HCT116 (cell line): ENCODE measurements at regions not wholly inside any gene's neighbourhood (a gene's known extent, or its start where the extent isn't known, plus 50 kb on each side); places are given as distances from the start of the nearest gene placed in this dataset.

Experiments
- ATAC-seq: fragments of 200-7000 bp; cut with Tn5 transposase; 2 replicates; pipeline ENCODE4 v1.9.1; 2020; ENCODE audit warnings: mild to moderate bottlenecking, moderate library complexity
- BruUV-seq: library from RNA; stranded (reverse); fragments of 400-500 nt; replicated peaks from 2 replicates; lab custom pipeline; 2021; lab: Mats Ljungman, UMichigan
- CTCF ChIA-PET: fragments of 300-600 bp; sonication (Branson Sonifier 250); formaldehyde crosslinking; loops from one replicate; lab custom pipeline; 2021; ENCODE audit warnings: antibody characterized with exemption; lab: Charles Lee
- POLR2A ChIA-PET: fragments of 300-600, 350-600 bp; sonication (Branson Sonifier 250); formaldehyde crosslinking; loops from one replicate; lab custom pipeline; 2021; ENCODE audit warnings: antibody characterized with exemption; lab: Charles Lee
- RAD21 ChIA-PET, 2 experiments: fragments of 300-600 bp; sonication (Branson Sonifier 250); formaldehyde crosslinking; loops; one replicate each; lab custom pipeline; 2023; ENCODE audit warnings: low total read pairs in 2 of 2; ENCODE audit not compliant: uncharacterized antibody in 2 of 2, unreplicated experiment in 2 of 2, low non-redundant PET in 1 of 2; lab: Charles Lee
- DNase-seq: peaks from one replicate; pipeline ENCODE4 v3.0.0-alpha.2; 2010; ENCODE audit warnings: low read depth, low spot score
- H2AFZ ChIP-seq: fragments of 200-600 bp; shearing (Covaris generic), sonication (generic); 2 replicates; pipeline ENCODE4 v1.6.1; 2017; ENCODE audit warnings: low read depth, mixed run types, mixed read lengths, antibody characterized with exemption, low read length; ENCODE audit not compliant: poor library complexity, severe bottlenecking
- H3K27ac ChIP-seq: 2 replicates; pipeline ENCODE4 v1.5.1; 2012; ENCODE audit warnings: low read depth, low read length
- H3K27me3 ChIP-seq: fragments of 200-600 bp; sonication (generic); 2 replicates; pipeline ENCODE4 v1.6.1; 2016; ENCODE audit warnings: mixed run types, low read length, mixed read lengths; ENCODE audit not compliant: insufficient read depth
- H3K36me3 ChIP-seq, 2 experiments: fragments of 200-500 bp in 1 of 2; fragments of 200-600 bp in 1 of 2; sonication (Bioruptor generic) in 1 of 2; sonication (generic) in 1 of 2; 2 replicates each; pipeline versions ENCODE4 v1.5.1 to v1.6.1; 2014 to 2016; ENCODE audit warnings: low read length in 2 of 2, inconsistent platforms in 1 of 2, mixed read lengths in 1 of 2, mixed run types in 1 of 2; ENCODE audit not compliant: insufficient read depth in 2 of 2, control insufficient read depth in 1 of 2
- H3K4me1 ChIP-seq, 2 experiments: fragments of 200-600 bp in 1 of 2; sonication (generic) in 1 of 2; 2 replicates each; pipeline versions ENCODE4 v1.5.1 to v1.6.1; 2012 to 2017; ENCODE audit warnings: low read length in 2 of 2, inconsistent platforms in 1 of 2, mild to moderate bottlenecking in 1 of 2, mixed read lengths in 1 of 2, mixed run types in 1 of 2, moderate library complexity in 1 of 2; ENCODE audit not compliant: insufficient read depth in 2 of 2, control insufficient read depth in 1 of 2
- H3K4me2 ChIP-seq: fragments of 200-600 bp; sonication (generic); 2 replicates; pipeline ENCODE4 v1.6.1; 2017; ENCODE audit warnings: mixed run types, low read length, mixed read lengths
- H3K4me3 ChIP-seq, 2 experiments: fragments of 200-600 bp in 1 of 2; sonication (generic) in 1 of 2; replicated peaks in 1 of 2; 2 replicates each; pipeline ENCODE4 v1.5.1; 2011 to 2016; ENCODE audit warnings: low read length in 2 of 2, control low read depth in 1 of 2, low read depth in 1 of 2, mild to moderate bottlenecking in 1 of 2, mixed read lengths in 1 of 2, mixed run types in 1 of 2
- H3K79me2 ChIP-seq: fragments of 200-600 bp; sonication (generic); 2 replicates; pipeline ENCODE4 v1.6.1; 2017; ENCODE audit warnings: mild to moderate bottlenecking, mixed run types, low read length, moderate library complexity, mixed read lengths; ENCODE audit not compliant: insufficient read depth
- H3K9ac ChIP-seq: fragments of 200-600 bp; sonication (generic); 2 replicates; pipeline ENCODE4 v1.6.1; 2016; ENCODE audit warnings: low read length, mixed read lengths
- H3K9me2 ChIP-seq: fragments of 200-600 bp; sonication (generic), shearing (Covaris generic); 2 replicates; pipeline ENCODE4 v1.6.1; 2017; ENCODE audit warnings: mixed run types, mild to moderate bottlenecking, moderate library complexity; ENCODE audit not compliant: insufficient read depth
- H3K9me3 ChIP-seq, 2 experiments: fragments of 200-500 bp in 1 of 2; fragments of 200-600 bp in 1 of 2; sonication (Bioruptor generic) in 1 of 2; sonication (generic) in 1 of 2; 2 replicates each; pipeline ENCODE4 v1.6.1; 2014 to 2017; ENCODE audit warnings: low read length in 2 of 2, mixed read lengths in 2 of 2, inconsistent platforms in 1 of 2, low read depth in 1 of 2, mild to moderate bottlenecking in 1 of 2, mixed run types in 1 of 2, moderate library complexity in 1 of 2; ENCODE audit not compliant: control insufficient read depth in 1 of 2, insufficient read depth in 1 of 2
- H4K20me1 ChIP-seq: fragments of 200-600 bp; sonication (generic), shearing (Covaris generic); 2 replicates; pipeline ENCODE4 v1.6.1; 2017; ENCODE audit warnings: mixed run types, mild to moderate bottlenecking, moderate library complexity; ENCODE audit not compliant: insufficient read depth
- ATF3 ChIP-seq: IDR thresholded peaks from 2 replicates; pipeline ENCODE4 v1.6.1; 2012
- CBX3 ChIP-seq: IDR thresholded peaks from 2 replicates; pipeline ENCODE4 v1.6.1; 2012; ENCODE audit warnings: low read depth
- CEBPB ChIP-seq: IDR thresholded peaks from 2 replicates; pipeline ENCODE4 v1.6.1; 2012; ENCODE audit warnings: low read depth
- EGR1 ChIP-seq: IDR thresholded peaks from 2 replicates; pipeline ENCODE4 v1.6.1; 2012; ENCODE audit warnings: low read depth
- EZH2 ChIP-seq: fragments of 200-600 bp; sonication (generic); IDR thresholded peaks from 2 replicates; pipeline ENCODE4 v1.6.1; 2017; ENCODE audit warnings: antibody characterized with exemption, mixed run types
- EZH2phosphoT487 ChIP-seq: fragments of 200-600 bp; IDR thresholded peaks from 2 replicates; pipeline ENCODE4 v1.6.1; 2018; ENCODE audit warnings: antibody characterized with exemption, borderline replicate concordance
- FOSL1 ChIP-seq: IDR thresholded peaks from 2 replicates; pipeline ENCODE4 v1.6.1; 2012; ENCODE audit warnings: low read depth
- JUND ChIP-seq: IDR thresholded peaks from 2 replicates; pipeline ENCODE4 v1.6.1; 2012
- POLR2A ChIP-seq: IDR thresholded peaks from 2 replicates; pipeline ENCODE4 v1.7.0; 2011; ENCODE audit warnings: borderline replicate concordance; ENCODE audit not compliant: insufficient read depth, insufficient read length; ENCODE audit errors: extremely low read depth
- POLR2AphosphoS5 ChIP-seq: IDR thresholded peaks from 2 replicates; pipeline ENCODE4 v1.6.1; 2011; ENCODE audit warnings: mild to moderate bottlenecking, low read depth, low read length, moderate library complexity
- RAD21 ChIP-seq: IDR thresholded peaks from 2 replicates; pipeline ENCODE4 v1.6.1; 2012; ENCODE audit warnings: low read depth, mild to moderate bottlenecking
- SIN3A ChIP-seq: IDR thresholded peaks from 2 replicates; pipeline ENCODE4 v1.6.1; 2012; ENCODE audit warnings: low read depth
- SP1 ChIP-seq: IDR thresholded peaks from 2 replicates; pipeline ENCODE4 v1.6.1; 2012; ENCODE audit warnings: low read depth
- TCF7L2 ChIP-seq: IDR thresholded peaks from 2 replicates; pipeline ENCODE4 v1.7.0; 2011; ENCODE audit warnings: borderline replicate concordance, inconsistent platforms; ENCODE audit not compliant: insufficient read depth, insufficient read length; ENCODE audit errors: extremely low read depth
- YY1 ChIP-seq: IDR thresholded peaks from 2 replicates; pipeline ENCODE4 v1.6.1; 2011; ENCODE audit warnings: low read length, low read depth, moderate library complexity, mild to moderate bottlenecking; ENCODE audit not compliant: insufficient replicate concordance; ENCODE audit errors: extremely low read depth
- ZFX ChIP-seq: fragments of 450-650 bp; IDR thresholded peaks from 2 replicates; pipeline ENCODE4 v1.6.1; 2017
- ZNF274 ChIP-seq: fragments of 200-500 bp; sonication (Bioruptor generic); IDR thresholded peaks from 2 replicates; pipeline ENCODE4 v1.6.1; 2014; ENCODE audit warnings: mild to moderate bottlenecking, low read depth, low read length, inconsistent platforms
- intact Hi-C: fragments of 100-400 bp; cut with micrococcal nuclease; formaldehyde crosslinking; loops from 2 replicates; pipeline ENCODE4 v1.10.0; 2022
- TF ChIP-seq, protein P1 (sequence below): IDR thresholded peaks from 2 replicates; pipeline ENCODE4 v1.6.1; 2011; ENCODE audit warnings: mild to moderate bottlenecking, low read length, moderate library complexity; ENCODE audit not compliant: insufficient replicate concordance; ENCODE audit errors: extremely low read depth
- TF ChIP-seq, protein P2 (sequence below), 3 experiments: fragments of 200-600 bp in 1 of 3; sonication (generic) in 1 of 3; IDR thresholded peaks in 2 of 3; conservative IDR thresholded peaks in 1 of 3; 2 replicates each; pipeline ENCODE4 v1.5.1; 2012 to 2017; ENCODE audit warnings: low read depth in 2 of 3, low read length in 2 of 3, antibody characterized with exemption in 1 of 3, borderline replicate concordance in 1 of 3, control low read depth in 1 of 3, mild to moderate bottlenecking in 1 of 3, mixed read lengths in 1 of 3, mixed run types in 1 of 3, moderate library complexity in 1 of 3; ENCODE audit not compliant: insufficient read depth in 1 of 3
- TF ChIP-seq, protein P3 (sequence below): IDR thresholded peaks from 2 replicates; pipeline ENCODE4 v1.6.1; 2012

- TF ChIP-seq CBX3 (no peak), SIN3A (no peak), TCF7L2 (no peak), POLR2AphosphoS5 (no peak), JUND (no peak), EZH2phosphoT487 (no peak), ZNF274 (no peak)
- TF ChIP-seq, protein P1, sequence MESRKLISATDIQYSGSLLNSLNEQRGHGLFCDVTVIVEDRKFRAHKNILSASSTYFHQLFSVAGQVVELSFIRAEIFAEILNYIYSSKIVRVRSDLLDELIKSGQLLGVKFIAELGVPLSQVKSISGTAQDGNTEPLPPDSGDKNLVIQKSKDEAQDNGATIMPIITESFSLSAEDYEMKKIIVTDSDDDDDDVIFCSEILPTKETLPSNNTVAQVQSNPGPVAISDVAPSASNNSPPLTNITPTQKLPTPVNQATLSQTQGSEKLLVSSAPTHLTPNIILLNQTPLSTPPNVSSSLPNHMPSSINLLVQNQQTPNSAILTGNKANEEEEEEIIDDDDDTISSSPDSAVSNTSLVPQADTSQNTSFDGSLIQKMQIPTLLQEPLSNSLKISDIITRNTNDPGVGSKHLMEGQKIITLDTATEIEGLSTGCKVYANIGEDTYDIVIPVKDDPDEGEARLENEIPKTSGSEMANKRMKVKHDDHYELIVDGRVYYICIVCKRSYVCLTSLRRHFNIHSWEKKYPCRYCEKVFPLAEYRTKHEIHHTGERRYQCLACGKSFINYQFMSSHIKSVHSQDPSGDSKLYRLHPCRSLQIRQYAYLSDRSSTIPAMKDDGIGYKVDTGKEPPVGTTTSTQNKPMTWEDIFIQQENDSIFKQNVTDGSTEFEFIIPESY, result no peak
- TF ChIP-seq, all 23 proteins: peak for 0
These were observed 86.8 kb upstream of the CHORDC1 start (continued) for GRCh38 chr11:90309693-90310092.

GRCh38 chr11:90294526-90294925 is 71.7 kb upstream of the CHORDC1 start:
- Histone ChIP-seq H3K27me3 (no peaks in the 10 kb centered on the region), H3K27ac (no peak overlapping the region), H3K4me3 (no peak overlapping the region), H3K9me2 (no peaks in the 10 kb centered on the region), H3K9ac (no peak overlapping the region), H3K9me3 (no peaks in the 10 kb centered on the region), H2AFZ (no peak overlapping the region), H3K4me1 (no peaks in the 10 kb centered on the region), H3K79me2 (no peaks in the 10 kb centered on the region), H3K4me2 (no peak overlapping the region), H4K20me1 (no peaks in the 10 kb centered on the region)
- ChIA-PET RAD21 (no interaction called here), CTCF (no interaction called here), POLR2A (no interaction called here)
- BruUV-seq, result no TSS peak
- intact Hi-C loops, result no loop called here
- DNase-seq, result no peak
- no peak for TF ChIP-seq CBX3
- no peak for TF ChIP-seq YY1
- TF ChIP-seq, protein P2, sequence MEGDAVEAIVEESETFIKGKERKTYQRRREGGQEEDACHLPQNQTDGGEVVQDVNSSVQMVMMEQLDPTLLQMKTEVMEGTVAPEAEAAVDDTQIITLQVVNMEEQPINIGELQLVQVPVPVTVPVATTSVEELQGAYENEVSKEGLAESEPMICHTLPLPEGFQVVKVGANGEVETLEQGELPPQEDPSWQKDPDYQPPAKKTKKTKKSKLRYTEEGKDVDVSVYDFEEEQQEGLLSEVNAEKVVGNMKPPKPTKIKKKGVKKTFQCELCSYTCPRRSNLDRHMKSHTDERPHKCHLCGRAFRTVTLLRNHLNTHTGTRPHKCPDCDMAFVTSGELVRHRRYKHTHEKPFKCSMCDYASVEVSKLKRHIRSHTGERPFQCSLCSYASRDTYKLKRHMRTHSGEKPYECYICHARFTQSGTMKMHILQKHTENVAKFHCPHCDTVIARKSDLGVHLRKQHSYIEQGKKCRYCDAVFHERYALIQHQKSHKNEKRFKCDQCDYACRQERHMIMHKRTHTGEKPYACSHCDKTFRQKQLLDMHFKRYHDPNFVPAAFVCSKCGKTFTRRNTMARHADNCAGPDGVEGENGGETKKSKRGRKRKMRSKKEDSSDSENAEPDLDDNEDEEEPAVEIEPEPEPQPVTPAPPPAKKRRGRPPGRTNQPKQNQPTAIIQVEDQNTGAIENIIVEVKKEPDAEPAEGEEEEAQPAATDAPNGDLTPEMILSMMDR (IDR thresholded peaks at IDR 0.05 in 2 of 3, conservative IDR thresholded peaks at IDR 0.05 in 1 of 3; ENCODE audit: borderline replicate concordance in 1 of 3, insufficient read depth in 1 of 3, low read depth in 2 of 3, low read length in 2 of 3), result no peak
- no peak for TF ChIP-seq SIN3A
- no peak for TF ChIP-seq POLR2AphosphoS5
- TF ChIP-seq CEBPB, result no peak
- no peak for TF ChIP-seq FOSL1
- no peak for TF ChIP-seq EZH2
- TF ChIP-seq ZFX, result no peak
- TF ChIP-seq JUND, result no peak
- TF ChIP-seq SP1, result no peak
- TF ChIP-seq EZH2phosphoT487, result no peak
- no peak for TF ChIP-seq EGR1
- TF ChIP-seq ZNF274, result no peak
- TF ChIP-seq TCF7L2, result no peak
- TF ChIP-seq RAD21, result no peak
- no peak for TF ChIP-seq POLR2A
- TF ChIP-seq, protein P3, sequence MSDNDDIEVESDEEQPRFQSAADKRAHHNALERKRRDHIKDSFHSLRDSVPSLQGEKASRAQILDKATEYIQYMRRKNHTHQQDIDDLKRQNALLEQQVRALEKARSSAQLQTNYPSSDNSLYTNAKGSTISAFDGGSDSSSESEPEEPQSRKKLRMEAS, result no peak
- TF ChIP-seq ATF3, result no peak
- TF ChIP-seq, all 23 proteins: peak for 0
- no peaks in the 10 kb centered on the region for H3K36me3 ChIP-seq
- no peak for ATAC-seq
